ELR (cell line): ENCODE measurements at regions not wholly inside any gene's neighbourhood (a gene's known extent, or its start where the extent isn't known, plus 50 kb on each side); places are given as distances from the start of the nearest gene placed in this dataset.

ENCODE experiments used
- DNase-seq: peaks from one replicate; pipeline ENCODE4 v3.0.0-alpha.2; 2015; ENCODE audit warnings: low read depth

- DNase-seq = no peak
Observed at GRCh38 chr10:85547460-85548023, 819.1 kb downstream of the GRID1 start.

DNA sequence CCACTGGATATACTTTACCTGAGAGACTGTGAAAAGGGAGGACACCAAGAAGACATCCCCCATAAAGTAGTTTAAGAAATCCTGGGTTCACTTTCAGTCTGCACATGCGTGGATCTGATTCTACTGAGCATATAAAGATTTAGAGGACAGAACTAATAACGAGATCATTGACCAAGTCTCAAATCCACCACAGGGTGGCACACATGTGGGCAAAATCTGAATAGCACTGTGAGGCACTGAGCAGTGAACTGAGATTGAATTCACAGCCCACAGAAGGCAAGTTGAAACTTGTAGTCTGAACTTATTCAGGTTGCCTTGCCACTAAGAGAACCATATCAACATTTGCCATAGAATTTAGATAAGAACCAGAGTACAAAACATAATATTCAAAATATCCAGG, 818.6 kb downstream of the GRID1 start:
- peak; percentile 2 for DNase-seq
